Uterus (tissue), 3 donors: ENCODE measurements at regions not wholly inside any gene's neighbourhood (a gene's known extent, or its start where the extent isn't known, plus 50 kb on each side); places are given as distances from the start of the nearest gene placed in this dataset.
A peak's percentile ranks its signal among the peaks of the same experiment; 100 is the strongest.

Source experiments
- DNase-seq, 2 donors: peaks; one replicate each; pipeline ENCODE4 v3.0.0-alpha.2; 2019 to 2020
- H3K27ac ChIP-seq, 2 donors: fragments of 200-600 bp; sonication (generic); 1 replicate in 1 of 2; 2 replicates in 1 of 2; pipeline ENCODE4 v1.5.1; 2016 to 2018
- H3K27me3 ChIP-seq, 2 donors: fragments of 200-600 bp; sonication (generic); one replicate each; pipeline ENCODE4 v1.5.1; 2018 to 2019; ENCODE audit warnings: control low read depth in 1 of 2
- H3K36me3 ChIP-seq, 2 donors: fragments of 200-600 bp; sonication (generic); one replicate each; pipeline ENCODE4 v1.5.1; 2019; ENCODE audit warnings: control low read depth in 1 of 2
- H3K4me1 ChIP-seq, 2 donors: fragments of 200-600 bp; sonication (generic); one replicate each; pipeline ENCODE4 v1.5.1; 2018 to 2019; ENCODE audit warnings: control low read depth in 1 of 2
- H3K4me3 ChIP-seq, 2 donors: fragments of 200-600 bp; sonication (generic); 1 replicate in 1 of 2; 2 replicates in 1 of 2; pipeline ENCODE4 v1.5.1; 2018 to 2019; ENCODE audit warnings: mild to moderate bottlenecking in 1 of 2
- H3K9me3 ChIP-seq, 2 donors: fragments of 200-600 bp; sonication (generic); one replicate each; pipeline ENCODE4 v1.5.1; 2019; ENCODE audit warnings: control low read depth in 1 of 2
- POLR2A ChIP-seq, 2 donors: fragments of 450-650 bp; IDR thresholded peaks; one replicate each; pipeline ENCODE4 v1.6.1; 2016; ENCODE audit warnings: antibody characterized with exemption in 2 of 2, mild to moderate bottlenecking in 1 of 2, moderate library complexity in 1 of 2
- intact Hi-C: fragments of 100-400 bp; cut with DNase I; formaldehyde crosslinking; loops from one replicate; pipeline ENCODE4 v1.15.1; 2023; ENCODE audit warnings: low total_unique reads
- TF ChIP-seq, protein P1 (sequence below), 4 experiments: fragments of 200-600 bp in 2 of 4; fragments of 450-650 bp in 2 of 4; sonication (generic) in 2 of 4; IDR thresholded peaks; one replicate each; pipeline ENCODE4 v1.5.1; 2016 to 2019; ENCODE audit warnings: antibody characterized with exemption in 4 of 4, mild to moderate bottlenecking in 2 of 4, moderate library complexity in 1 of 4
- donor health status: DM: yes; HTN: yes; CAD: no.

DNA sequence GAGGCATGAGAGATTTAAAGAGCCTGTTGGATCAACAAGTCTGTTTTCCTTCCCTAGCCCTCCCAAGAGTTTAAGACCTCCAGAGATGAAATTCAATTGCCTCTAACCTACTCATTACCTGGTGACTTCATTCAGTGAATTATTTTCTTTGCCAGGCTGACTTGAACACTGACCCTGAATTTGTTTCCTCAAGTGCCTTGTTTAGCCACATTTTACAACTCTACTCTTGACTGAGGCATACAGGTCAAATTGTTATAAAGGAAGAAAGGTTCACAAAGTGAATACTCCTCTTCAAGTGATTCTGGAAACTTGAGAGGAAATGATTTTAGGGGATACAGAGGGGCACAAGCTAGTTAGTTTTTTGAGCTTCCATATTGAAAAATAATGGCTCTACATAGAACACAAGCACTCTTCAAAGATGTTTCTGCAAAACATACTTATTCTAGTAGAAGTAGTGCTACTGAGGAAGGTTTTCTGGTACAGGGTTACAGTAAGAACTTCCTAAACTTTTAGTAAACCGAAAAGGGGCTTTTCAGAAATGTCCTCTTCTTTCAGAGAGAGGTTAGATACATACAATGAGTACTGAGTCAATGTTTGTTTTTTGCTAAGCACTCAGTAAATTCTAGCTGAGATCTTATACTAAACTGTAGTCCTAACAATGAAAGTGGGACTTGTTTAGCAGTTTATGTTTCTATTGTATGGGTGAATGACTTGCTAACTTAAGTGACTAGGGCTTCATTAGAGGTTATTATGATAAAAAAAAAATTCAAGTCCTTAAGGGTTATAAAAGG, 137.4 kb upstream of the SATB1 start:
- Histone ChIP-seq H3K36me3 (no peaks in the 10 kb centered on the region), H3K4me1 (no peaks in the 10 kb centered on the region), H3K27ac (no peak overlapping the region), H3K4me3 (no peak overlapping the region), H3K27me3 (no peaks in the 10 kb centered on the region), H3K9me3 (no peaks in the 10 kb centered on the region)
- intact Hi-C loops: no loop called here
- no peak for TF ChIP-seq POLR2A (IDR thresholded peaks at IDR 0.05)
- TF ChIP-seq, protein P1, sequence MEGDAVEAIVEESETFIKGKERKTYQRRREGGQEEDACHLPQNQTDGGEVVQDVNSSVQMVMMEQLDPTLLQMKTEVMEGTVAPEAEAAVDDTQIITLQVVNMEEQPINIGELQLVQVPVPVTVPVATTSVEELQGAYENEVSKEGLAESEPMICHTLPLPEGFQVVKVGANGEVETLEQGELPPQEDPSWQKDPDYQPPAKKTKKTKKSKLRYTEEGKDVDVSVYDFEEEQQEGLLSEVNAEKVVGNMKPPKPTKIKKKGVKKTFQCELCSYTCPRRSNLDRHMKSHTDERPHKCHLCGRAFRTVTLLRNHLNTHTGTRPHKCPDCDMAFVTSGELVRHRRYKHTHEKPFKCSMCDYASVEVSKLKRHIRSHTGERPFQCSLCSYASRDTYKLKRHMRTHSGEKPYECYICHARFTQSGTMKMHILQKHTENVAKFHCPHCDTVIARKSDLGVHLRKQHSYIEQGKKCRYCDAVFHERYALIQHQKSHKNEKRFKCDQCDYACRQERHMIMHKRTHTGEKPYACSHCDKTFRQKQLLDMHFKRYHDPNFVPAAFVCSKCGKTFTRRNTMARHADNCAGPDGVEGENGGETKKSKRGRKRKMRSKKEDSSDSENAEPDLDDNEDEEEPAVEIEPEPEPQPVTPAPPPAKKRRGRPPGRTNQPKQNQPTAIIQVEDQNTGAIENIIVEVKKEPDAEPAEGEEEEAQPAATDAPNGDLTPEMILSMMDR (IDR thresholded peaks at IDR 0.05): no peak
- DNase-seq: no peak

DNA sequence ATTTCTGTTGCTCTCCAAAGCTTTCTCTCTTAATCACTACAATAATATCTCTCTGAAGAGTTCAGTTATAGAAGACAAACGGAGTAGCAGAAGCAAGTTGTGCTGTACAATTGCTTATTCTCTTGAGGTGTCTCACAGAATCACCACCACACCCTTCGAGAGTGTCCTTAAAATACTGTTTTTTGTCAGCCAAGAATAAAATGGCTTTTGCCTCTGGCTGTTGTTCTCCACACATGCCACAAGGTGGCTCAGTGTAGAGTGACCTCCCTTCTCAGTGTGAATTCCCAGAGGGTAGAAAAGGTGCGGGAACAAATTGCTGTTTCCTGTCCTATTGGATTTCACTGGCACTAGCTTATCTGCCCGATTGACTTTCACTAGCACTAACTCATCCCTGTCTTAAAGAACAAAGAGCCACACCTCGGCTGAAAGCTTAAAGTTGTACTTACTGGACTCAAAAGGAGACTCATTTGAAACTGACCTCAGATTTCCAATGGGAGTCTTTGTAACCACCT, 134.2 kb upstream of the SATB1 start:
- no peak overlapping the region for H3K4me3 ChIP-seq
- TF ChIP-seq POLR2A (IDR thresholded peaks at IDR 0.05): no peak
- TF ChIP-seq, protein P1 (IDR thresholded peaks at IDR 0.05): peak; percentile 18 to 37 (median 29)
- H3K36me3 ChIP-seq: no peaks in the 10 kb centered on the region
- H3K9me3 ChIP-seq: no peaks in the 10 kb centered on the region
- H3K27ac ChIP-seq: no peak overlapping the region
- no peak for DNase-seq
- H3K4me1 ChIP-seq: no peaks in the 10 kb centered on the region
- intact Hi-C loops: no loop called here
- no peaks in the 10 kb centered on the region for H3K27me3 ChIP-seq

DNA sequence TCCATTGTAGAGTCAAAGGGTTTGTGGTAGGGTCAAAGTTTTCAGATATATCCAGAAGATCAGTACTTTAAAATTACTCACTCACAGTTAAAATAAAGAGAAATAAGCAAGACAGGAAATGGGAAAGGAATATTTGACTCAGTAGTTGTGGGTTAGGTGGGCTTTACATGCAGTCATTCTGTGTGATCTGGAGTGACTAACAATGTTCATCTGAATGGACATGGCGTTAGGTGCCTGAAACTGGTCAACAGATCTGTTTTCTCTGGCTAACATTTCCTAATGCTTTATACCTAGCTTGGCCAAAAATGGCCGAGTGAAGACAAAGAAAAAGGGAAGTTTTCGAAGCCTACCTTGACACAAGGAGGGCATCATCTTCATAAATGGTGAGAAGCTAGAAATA, 133.4 kb upstream of the SATB1 start:
- TF ChIP-seq, protein P1 (IDR thresholded peaks at IDR 0.05): no peak
- no peak for TF ChIP-seq POLR2A (IDR thresholded peaks at IDR 0.05)
- H3K9me3 ChIP-seq: no peaks in the 10 kb centered on the region
- intact Hi-C loops: no loop called here

DNA sequence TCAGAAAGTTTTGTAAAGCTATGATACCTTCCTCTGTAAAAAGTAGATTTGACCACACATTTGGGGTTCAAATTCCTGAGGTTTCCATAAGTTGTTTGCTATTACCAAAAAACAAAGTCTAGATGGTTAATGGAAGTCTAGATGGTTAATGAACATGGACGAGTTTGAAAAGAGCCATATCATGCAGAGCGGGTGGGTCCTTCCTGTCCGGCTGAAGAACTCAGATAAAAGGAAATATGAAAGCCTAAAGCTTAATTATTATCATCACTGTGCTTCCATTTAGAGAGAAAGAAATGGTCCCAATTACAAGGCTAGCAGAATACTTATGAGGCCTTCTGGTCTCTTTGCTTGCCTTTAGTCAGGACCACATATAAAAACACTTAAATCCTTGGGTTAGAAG, 132.1 kb upstream of the SATB1 start:
- intact Hi-C loops: no loop called here

More for the DNA sequence above, 133.4 kb upstream of the SATB1 start:
- H3K4me1 ChIP-seq: no peaks in the 10 kb centered on the region
- DNase-seq: no peak
- H3K4me3 ChIP-seq: no peak overlapping the region
- H3K36me3 ChIP-seq: no peaks in the 10 kb centered on the region
- no peaks in the 10 kb centered on the region for H3K27me3 ChIP-seq
- H3K27ac ChIP-seq: no peak overlapping the region

More for the DNA sequence above, 132.1 kb upstream of the SATB1 start:
- H3K27ac ChIP-seq: no peak overlapping the region
- no peaks in the 10 kb centered on the region for H3K36me3 ChIP-seq
- H3K9me3 ChIP-seq: no peaks in the 10 kb centered on the region
- no peaks in the 10 kb centered on the region for H3K27me3 ChIP-seq
- no peak for DNase-seq
- H3K4me3 ChIP-seq: no peak overlapping the region
- H3K4me1 ChIP-seq: no peaks in the 10 kb centered on the region
- TF ChIP-seq, protein P1 (IDR thresholded peaks at IDR 0.05): no peak
- TF ChIP-seq POLR2A (IDR thresholded peaks at IDR 0.05): no peak
